NB4 (cell line): ENCODE measurements at regions not wholly inside any gene's neighbourhood (a gene's known extent, or its start where the extent isn't known, plus 50 kb on each side); places are given as distances from the start of the nearest gene placed in this dataset.

ENCODE experiments used
- POLR2A ChIP-seq: IDR thresholded peaks from 2 replicates; pipeline ENCODE4 v1.6.1; 2011; ENCODE audit warnings: mild to moderate bottlenecking; ENCODE audit not compliant: insufficient read length; ENCODE audit errors: extremely low read depth
- TF ChIP-seq, protein P1 (sequence below): IDR thresholded peaks from one replicate; pipeline ENCODE4 v1.5.1; 2012; ENCODE audit warnings: low read depth, low read length

DNA sequence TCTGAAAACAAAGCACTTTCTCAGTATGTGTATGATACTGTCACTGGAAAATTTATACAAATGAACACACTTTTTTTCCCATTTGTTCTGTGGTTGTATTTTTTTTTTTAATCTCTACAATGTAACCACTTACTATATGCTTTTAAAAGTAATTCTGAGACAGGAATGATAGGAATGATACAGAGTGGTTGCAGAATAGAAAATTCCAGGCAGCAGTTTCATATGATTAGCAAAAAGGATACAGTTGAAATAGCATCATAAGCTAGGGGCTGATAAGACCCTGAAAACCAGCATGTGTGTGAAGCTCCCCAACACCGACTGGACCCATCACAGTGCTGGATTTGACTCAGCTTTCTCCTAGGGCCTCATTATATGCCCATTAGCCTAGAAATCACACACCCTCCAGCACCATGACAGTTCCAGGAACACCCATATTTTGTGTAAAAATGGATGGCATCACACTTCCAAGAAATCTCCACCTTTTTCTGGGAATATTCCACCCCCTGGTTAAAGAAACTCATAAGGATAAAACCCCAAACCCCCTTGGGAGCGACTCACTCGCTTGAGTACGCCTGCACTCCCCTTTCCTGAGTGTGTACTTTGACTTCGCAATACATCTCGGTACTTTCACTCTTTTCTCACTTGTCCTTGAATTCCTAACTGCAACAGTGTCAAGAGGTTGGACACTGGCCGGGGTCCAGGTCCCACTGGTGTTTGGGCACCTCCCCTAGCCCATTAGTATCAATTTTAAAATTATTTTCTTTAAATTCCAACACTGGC lies 77.4 kb upstream of the AGA start:
- TF ChIP-seq POLR2A = no peak
- TF ChIP-seq, protein P1, sequence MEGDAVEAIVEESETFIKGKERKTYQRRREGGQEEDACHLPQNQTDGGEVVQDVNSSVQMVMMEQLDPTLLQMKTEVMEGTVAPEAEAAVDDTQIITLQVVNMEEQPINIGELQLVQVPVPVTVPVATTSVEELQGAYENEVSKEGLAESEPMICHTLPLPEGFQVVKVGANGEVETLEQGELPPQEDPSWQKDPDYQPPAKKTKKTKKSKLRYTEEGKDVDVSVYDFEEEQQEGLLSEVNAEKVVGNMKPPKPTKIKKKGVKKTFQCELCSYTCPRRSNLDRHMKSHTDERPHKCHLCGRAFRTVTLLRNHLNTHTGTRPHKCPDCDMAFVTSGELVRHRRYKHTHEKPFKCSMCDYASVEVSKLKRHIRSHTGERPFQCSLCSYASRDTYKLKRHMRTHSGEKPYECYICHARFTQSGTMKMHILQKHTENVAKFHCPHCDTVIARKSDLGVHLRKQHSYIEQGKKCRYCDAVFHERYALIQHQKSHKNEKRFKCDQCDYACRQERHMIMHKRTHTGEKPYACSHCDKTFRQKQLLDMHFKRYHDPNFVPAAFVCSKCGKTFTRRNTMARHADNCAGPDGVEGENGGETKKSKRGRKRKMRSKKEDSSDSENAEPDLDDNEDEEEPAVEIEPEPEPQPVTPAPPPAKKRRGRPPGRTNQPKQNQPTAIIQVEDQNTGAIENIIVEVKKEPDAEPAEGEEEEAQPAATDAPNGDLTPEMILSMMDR = no peak
